ENCODE measurements at regions not wholly inside any gene's neighbourhood (a gene's known extent, or its start where the extent isn't known, plus 50 kb on each side); places are given as distances from the start of the nearest gene placed in this dataset.

DNA sequence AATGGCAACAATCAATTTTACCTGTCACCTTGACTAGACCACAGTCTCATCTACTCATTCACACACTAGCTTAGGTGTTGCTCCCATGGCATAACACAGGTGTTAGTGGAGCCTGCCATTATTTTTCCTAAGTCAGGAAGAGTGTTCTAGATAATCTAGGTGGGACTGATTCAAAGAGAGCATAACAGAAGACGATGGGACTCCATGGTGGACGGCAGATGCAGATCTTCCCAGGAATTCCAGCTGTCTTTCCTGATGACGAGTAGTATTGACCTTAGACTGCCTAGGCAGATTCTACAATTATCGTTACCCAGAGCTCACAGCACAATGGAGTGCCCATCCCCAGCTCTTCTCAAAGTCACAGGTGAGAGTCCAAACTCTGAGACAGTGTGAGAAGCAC, 589.0 kb downstream of the TMEM121 start:
- TF ChIP-seq, protein P1, sequence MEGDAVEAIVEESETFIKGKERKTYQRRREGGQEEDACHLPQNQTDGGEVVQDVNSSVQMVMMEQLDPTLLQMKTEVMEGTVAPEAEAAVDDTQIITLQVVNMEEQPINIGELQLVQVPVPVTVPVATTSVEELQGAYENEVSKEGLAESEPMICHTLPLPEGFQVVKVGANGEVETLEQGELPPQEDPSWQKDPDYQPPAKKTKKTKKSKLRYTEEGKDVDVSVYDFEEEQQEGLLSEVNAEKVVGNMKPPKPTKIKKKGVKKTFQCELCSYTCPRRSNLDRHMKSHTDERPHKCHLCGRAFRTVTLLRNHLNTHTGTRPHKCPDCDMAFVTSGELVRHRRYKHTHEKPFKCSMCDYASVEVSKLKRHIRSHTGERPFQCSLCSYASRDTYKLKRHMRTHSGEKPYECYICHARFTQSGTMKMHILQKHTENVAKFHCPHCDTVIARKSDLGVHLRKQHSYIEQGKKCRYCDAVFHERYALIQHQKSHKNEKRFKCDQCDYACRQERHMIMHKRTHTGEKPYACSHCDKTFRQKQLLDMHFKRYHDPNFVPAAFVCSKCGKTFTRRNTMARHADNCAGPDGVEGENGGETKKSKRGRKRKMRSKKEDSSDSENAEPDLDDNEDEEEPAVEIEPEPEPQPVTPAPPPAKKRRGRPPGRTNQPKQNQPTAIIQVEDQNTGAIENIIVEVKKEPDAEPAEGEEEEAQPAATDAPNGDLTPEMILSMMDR (IDR thresholded peaks at IDR 0.05) = no peak
- TF ChIP-seq POLR2A (IDR thresholded peaks at IDR 0.05) = no peak

Measured in body of pancreas (tissue), 4 donors.